Peyer's patch (tissue), 4 donors: ENCODE measurements at regions not wholly inside any gene's neighbourhood (a gene's known extent, or its start where the extent isn't known, plus 50 kb on each side); places are given as distances from the start of the nearest gene placed in this dataset.

ENCODE experiments used
- DNase-seq, 3 donors: peaks; one replicate each; pipeline ENCODE4 v3.0.0-alpha.2; 2017 to 2019
- H3K27ac ChIP-seq, 4 donors: fragments of 200-600 bp; sonication (generic); one replicate each; pipeline ENCODE4 v1.5.1; 2016 to 2019
- H3K27me3 ChIP-seq, 2 donors: fragments of 200-600 bp; sonication (generic); one replicate each; pipeline ENCODE4 v1.5.1; 2019
- H3K36me3 ChIP-seq, 3 donors: fragments of 200-600 bp; sonication (generic); one replicate each; pipeline ENCODE4 v1.5.1; 2016 to 2019
- H3K4me1 ChIP-seq, 4 donors: fragments of 200-600 bp; sonication (generic); one replicate each; pipeline ENCODE4 v1.5.1; 2016 to 2019
- H3K4me3 ChIP-seq, 4 donors: fragments of 200-600 bp; sonication (generic); 1 replicate in 3 of 4; 2 replicates in 1 of 4; pipeline ENCODE4 v1.5.1; 2016 to 2019; ENCODE audit warnings: mild to moderate bottlenecking in 1 of 4
- H3K9me3 ChIP-seq, 4 donors: fragments of 200-600 bp; sonication (generic); one replicate each; pipeline ENCODE4 v1.5.1; 2016 to 2019; ENCODE audit warnings: mild to moderate bottlenecking in 1 of 4
- POLR2A ChIP-seq, 2 donors: fragments of 450-650 bp; IDR thresholded peaks; one replicate each; pipeline ENCODE4 v1.5.1; 2017; ENCODE audit warnings: antibody characterized with exemption in 2 of 2, mild to moderate bottlenecking in 2 of 2, moderate library complexity in 2 of 2
- TF ChIP-seq, protein P1 (sequence below), 6 experiments: fragments of 450-650 bp in 4 of 6; fragments of 200-600 bp in 2 of 6; sonication (generic) in 1 of 6; IDR thresholded peaks; one replicate each; pipeline ENCODE4 v1.5.1; 2017 to 2019; ENCODE audit warnings: antibody characterized with exemption in 6 of 6, mild to moderate bottlenecking in 3 of 6, moderate library complexity in 1 of 6

DNA sequence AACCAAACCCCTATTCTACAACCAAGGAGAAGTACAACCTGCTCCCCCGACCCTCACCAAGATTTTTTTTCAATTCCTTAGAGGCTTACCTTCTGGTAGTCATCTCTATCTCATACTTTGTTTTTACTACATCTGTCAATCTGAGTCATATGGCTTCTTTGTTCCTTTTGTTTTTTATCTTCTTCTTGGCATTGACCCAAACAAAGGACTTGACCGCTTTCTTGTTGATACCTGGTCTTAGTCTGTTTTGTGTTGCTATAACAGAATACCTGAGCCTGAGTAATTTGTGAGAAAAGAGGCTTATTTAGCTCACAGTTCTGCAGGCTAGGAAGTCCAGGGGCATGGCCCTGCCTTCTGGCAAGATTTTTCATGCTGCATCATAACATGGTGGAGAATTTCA, 352.7 kb downstream of the MLLT3 start:
- H3K9me3 ChIP-seq, result no peaks in the 10 kb centered on the region
- TF ChIP-seq, protein P1, sequence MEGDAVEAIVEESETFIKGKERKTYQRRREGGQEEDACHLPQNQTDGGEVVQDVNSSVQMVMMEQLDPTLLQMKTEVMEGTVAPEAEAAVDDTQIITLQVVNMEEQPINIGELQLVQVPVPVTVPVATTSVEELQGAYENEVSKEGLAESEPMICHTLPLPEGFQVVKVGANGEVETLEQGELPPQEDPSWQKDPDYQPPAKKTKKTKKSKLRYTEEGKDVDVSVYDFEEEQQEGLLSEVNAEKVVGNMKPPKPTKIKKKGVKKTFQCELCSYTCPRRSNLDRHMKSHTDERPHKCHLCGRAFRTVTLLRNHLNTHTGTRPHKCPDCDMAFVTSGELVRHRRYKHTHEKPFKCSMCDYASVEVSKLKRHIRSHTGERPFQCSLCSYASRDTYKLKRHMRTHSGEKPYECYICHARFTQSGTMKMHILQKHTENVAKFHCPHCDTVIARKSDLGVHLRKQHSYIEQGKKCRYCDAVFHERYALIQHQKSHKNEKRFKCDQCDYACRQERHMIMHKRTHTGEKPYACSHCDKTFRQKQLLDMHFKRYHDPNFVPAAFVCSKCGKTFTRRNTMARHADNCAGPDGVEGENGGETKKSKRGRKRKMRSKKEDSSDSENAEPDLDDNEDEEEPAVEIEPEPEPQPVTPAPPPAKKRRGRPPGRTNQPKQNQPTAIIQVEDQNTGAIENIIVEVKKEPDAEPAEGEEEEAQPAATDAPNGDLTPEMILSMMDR (IDR thresholded peaks at IDR 0.05), result no peak
- DNase-seq, result no peak
- no peaks in the 10 kb centered on the region for H3K27me3 ChIP-seq
- no peak overlapping the region for H3K4me3 ChIP-seq
- no peaks in the 10 kb centered on the region for H3K4me1 ChIP-seq
- H3K36me3 ChIP-seq, result no peaks in the 10 kb centered on the region
- H3K27ac ChIP-seq, result no peak overlapping the region

DNA sequence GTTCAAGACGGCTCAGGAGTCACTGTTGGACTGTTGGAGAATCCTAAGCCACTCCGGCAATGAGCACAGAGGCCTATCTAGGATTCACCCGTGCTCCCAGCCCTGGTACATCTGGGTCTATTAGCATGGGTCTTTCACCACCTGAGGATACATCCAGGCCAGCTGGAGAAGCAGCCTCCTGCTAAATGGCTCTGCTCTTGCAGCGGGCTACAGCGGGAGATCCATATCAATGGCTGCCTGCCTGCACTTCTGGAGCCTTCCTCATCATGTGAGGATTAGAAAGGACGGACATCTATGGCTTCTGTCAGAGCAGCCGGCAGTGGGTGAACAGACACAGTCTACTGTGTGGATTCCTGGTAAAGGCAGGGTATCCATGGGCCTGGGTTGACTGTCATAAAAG, 357.4 kb downstream of the MLLT3 start:
- no peak for DNase-seq
- no peaks in the 10 kb centered on the region for H3K27me3 ChIP-seq
- no peaks in the 10 kb centered on the region for H3K36me3 ChIP-seq
- no peak overlapping the region for H3K27ac ChIP-seq
- TF ChIP-seq POLR2A (IDR thresholded peaks at IDR 0.05), result no peak
- TF ChIP-seq, protein P1 (IDR thresholded peaks at IDR 0.05), result no peak
- H3K9me3 ChIP-seq, result no peaks in the 10 kb centered on the region
- no peak overlapping the region for H3K4me3 ChIP-seq
- H3K4me1 ChIP-seq, result no peaks in the 10 kb centered on the region

DNA sequence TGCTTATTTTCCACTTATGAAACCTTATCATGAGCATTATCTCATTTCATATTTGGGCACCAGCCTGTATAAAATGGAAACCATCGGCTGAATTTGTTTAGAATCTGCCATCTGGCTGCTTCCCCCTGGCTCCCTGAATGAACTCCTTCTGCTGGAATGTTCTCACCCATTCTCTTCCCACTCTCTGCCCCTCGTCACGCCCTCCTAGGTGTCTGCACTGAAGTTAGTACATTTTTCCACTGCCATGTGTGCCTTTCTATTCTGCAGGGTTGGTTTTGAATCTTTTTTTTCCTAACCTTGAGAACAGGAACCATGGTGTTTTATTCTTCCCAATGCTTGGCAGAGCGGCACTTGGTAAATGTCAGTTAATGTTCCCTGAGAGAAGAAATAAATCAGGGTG, 359.7 kb downstream of the MLLT3 start:
- Histone ChIP-seq H3K4me1 (no peaks in the 10 kb centered on the region), H3K9me3 (no peaks in the 10 kb centered on the region), H3K36me3 (no peaks in the 10 kb centered on the region), H3K27me3 (no peaks in the 10 kb centered on the region), H3K27ac (no peak overlapping the region), H3K4me3 (no peak overlapping the region)
- TF ChIP-seq, protein P1 (IDR thresholded peaks at IDR 0.05), result no peak
- TF ChIP-seq POLR2A (IDR thresholded peaks at IDR 0.05), result no peak
- no peak for DNase-seq

DNA sequence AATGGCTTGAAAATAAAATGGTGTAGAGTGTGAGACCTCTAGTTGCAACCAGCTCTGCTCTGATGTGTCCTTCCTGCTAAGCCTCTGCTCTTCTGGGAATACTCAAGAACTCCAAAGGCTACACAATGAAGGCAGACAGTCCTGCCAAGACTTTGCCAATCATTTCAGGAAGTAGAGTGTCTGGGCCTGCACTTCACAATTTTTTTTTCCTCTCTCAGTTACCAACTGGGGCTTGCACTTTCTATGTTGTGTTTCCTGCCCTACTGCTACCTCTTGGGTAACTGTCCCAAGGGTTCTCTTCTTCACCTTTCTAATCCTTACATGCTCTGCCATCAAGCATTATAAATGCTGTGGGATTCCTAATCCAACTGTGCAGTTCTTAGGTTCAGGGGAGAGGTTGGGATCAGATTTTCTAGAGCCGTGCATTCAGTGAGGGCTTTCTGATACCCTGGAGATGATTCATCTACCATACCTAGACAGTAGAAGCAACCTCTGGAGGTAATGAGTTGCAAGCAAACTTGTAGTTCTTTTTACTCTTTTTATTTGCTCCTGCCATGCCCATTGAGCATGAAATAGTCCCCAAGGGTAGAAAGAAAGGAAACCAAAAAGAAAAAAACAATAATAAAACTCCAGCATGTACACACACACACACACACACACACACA, 365.9 kb downstream of the MLLT3 start:
- Histone ChIP-seq H3K27ac (no peak overlapping the region), H3K4me3 (no peak overlapping the region), H3K4me1 (no peaks in the 10 kb centered on the region), H3K36me3 (no peaks in the 10 kb centered on the region), H3K27me3 (no peaks in the 10 kb centered on the region), H3K9me3 (no peaks in the 10 kb centered on the region)
- TF ChIP-seq, protein P1 (IDR thresholded peaks at IDR 0.05), result no peak
- no peak for TF ChIP-seq POLR2A (IDR thresholded peaks at IDR 0.05)
- no peak for DNase-seq

DNA sequence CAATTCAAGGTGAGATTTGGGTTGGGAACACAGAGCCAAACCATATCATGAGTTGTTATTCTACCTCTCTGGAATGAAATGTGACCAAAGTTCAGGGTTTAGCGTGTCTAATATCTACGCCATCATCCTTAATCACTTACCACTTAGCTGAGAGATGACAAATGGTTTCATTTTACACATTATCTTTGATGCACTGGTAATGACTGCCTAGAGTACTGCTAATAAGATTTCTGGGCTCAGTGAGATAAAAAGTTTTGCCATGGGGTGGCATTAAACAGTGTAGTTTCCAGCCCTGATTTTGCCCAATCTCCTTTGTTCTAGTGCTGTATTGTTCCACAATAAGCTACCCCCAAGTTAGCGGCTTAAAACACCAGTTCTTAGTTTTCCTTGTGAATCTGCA, 367.2 kb downstream of the MLLT3 start:
- H3K36me3 ChIP-seq, result no peaks in the 10 kb centered on the region
- no peak for DNase-seq
- no peak overlapping the region for H3K27ac ChIP-seq
- no peaks in the 10 kb centered on the region for H3K9me3 ChIP-seq
- no peaks in the 10 kb centered on the region for H3K4me1 ChIP-seq
- TF ChIP-seq, protein P1 (IDR thresholded peaks at IDR 0.05), result no peak
- no peak for TF ChIP-seq POLR2A (IDR thresholded peaks at IDR 0.05)
- H3K4me3 ChIP-seq, result no peak overlapping the region
- no peaks in the 10 kb centered on the region for H3K27me3 ChIP-seq

- Histone ChIP-seq H3K27me3 (no peaks in the 10 kb centered on the region), H3K36me3 (no peaks in the 10 kb centered on the region), H3K9me3 (no peaks in the 10 kb centered on the region), H3K4me1 (no peaks in the 10 kb centered on the region), H3K27ac (no peak overlapping the region), H3K4me3 (no peak overlapping the region)
- no peak for DNase-seq
- TF ChIP-seq, protein P1 (IDR thresholded peaks at IDR 0.05), result no peak
- no peak for TF ChIP-seq POLR2A (IDR thresholded peaks at IDR 0.05)
Measured at GRCh38 chr9:20253635-20254034, 368.7 kb downstream of the MLLT3 start.
